ENCODE measurements at regions not wholly inside any gene's neighbourhood (a gene's known extent, or its start where the extent isn't known, plus 50 kb on each side); places are given as distances from the start of the nearest gene placed in this dataset.

DNA sequence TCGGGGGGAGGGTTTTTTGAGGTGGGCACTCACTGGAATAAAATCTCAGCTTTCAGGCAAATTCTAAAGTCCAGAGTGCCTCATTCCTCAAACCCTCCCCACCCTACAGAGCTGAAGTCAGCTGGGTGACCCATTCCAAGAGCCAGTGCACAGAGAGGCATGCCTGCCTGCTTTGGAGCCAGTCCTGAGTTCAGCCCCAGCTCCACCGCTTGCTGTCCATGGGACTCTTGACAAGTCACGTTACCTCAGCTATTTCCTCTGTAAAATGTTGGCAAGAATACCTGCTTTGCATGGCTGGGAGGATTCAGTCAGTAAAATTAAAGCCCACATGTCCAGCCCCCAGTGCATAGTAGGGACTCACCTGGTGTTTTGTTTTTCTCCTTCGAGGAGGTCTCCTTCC lies 125.9 kb upstream of the PJA1 start:
- peak; percentile 26 for DNase-seq
- H3K9me3 ChIP-seq: no peaks in the 10 kb centered on the region
- H3K27me3 ChIP-seq: no peaks in the 10 kb centered on the region

DNA sequence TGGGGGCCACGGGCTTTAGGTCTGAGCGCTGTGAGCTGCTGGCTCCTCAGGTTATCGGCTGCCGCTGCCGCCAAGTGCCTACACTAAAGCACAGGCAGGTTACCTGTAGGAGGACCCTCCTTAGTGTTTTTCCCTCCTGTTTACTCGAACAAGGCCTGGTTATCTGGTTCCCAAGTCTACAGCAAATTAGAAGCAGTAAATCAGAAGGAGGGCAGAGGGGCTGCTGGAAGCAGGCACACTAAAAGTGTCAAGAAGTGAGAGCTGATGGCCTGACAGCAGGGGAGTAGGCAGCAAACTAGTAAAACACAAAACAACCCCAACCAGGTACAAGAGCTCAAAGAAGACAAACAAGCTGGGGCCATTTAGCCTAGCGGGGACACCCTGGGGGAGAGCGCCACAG lies 125.0 kb upstream of the PJA1 start:
- Histone ChIP-seq H3K9me3 (no peaks in the 10 kb centered on the region), H3K4me3 (no peak overlapping the region), H3K36me3 (no peaks in the 10 kb centered on the region), H3K27me3 (no peaks in the 10 kb centered on the region)
- DNase-seq: no peak

More for the DNA sequence above, 125.9 kb upstream of the PJA1 start:
- no peaks in the 10 kb centered on the region for H3K36me3 ChIP-seq
- no peak overlapping the region for H3K4me3 ChIP-seq

DNA sequence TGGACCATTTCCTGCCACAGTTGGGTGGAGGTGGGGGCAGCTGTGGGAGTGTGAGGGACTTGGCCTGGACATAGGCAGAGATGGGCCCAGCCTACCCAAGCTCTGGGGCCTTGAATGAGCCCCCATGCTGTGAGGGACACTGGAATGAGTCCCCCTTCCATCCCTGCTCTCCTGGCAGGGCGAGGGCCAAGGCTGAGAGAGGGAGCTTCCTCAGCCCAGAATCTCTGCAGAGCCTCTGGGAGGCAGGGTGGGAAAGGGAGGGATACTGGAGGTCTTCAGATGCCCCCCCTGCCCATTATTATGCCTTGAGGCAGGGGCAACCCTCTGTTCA lies 124.5 kb upstream of the PJA1 start:
- Histone ChIP-seq H3K9me3 (no peaks in the 10 kb centered on the region), H3K4me3 (no peak overlapping the region), H3K36me3 (no peaks in the 10 kb centered on the region), H3K27me3 (no peaks in the 10 kb centered on the region)
- DNase-seq: no peak

DNA sequence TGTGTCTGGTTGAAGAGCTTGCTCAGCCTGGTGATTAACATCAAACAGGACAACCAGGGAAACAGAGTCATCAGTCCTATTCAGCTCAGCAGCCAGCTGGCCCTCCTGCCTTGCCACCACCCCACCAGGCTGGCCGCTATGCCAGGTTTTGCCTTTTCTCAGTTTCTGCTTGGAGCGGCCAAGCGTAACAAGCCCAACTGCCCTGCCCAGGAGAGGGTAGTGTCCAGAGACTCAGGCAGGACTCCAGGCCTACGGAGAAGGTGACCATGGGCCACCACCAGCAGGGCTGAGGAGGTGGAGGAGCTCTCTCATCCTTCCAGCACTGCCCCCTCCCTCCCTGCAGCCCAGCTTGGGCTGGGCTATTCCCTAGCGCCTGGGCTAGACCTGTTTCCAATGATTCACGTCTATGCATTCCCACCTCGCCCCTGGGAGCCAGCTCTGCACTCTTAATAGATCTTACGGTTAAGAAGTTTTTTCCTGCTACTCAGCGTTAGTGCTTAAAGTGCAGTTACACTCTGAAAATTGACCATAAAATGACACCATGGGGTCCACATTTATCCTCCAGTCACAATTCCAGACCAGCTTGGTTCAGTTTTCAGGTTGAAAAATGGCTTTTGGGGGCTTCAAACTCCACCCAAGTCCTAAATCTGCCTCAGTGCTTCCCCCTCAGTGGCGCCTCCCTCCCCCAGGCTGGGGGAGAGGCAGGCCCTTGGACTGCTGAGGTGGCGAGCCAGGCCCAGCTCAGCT lies 124.0 kb upstream of the PJA1 start:
- H3K27me3 ChIP-seq: no peaks in the 10 kb centered on the region
- H3K36me3 ChIP-seq: no peaks in the 10 kb centered on the region
- no peak for DNase-seq
- H3K4me3 ChIP-seq: no peak overlapping the region
- H3K9me3 ChIP-seq: no peaks in the 10 kb centered on the region

DNA sequence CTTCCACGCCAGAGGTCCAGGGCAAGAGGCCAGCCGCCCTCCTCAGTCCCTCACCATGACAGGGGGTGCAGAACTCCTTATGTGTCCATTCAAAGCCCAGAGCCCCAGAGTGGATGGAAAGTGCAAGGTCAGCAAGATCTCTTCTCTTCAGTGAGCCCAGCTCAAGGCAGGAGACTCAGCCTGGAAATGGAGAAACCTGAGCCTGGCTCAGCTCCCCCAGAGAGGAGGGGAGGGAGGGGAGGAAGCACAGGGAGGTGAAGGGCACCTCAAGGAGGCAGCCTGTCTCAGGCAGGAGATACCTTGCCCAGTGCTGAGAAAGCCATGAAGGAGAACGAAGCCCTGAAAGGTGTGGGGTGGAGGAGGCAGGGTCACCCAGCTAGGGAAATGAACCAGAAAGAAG lies 121.8 kb upstream of the PJA1 start:
- no peak for DNase-seq
- Histone ChIP-seq H3K9me3 (no peaks in the 10 kb centered on the region), H3K4me3 (no peak overlapping the region), H3K36me3 (no peaks in the 10 kb centered on the region), H3K27me3 (no peaks in the 10 kb centered on the region)

DNA sequence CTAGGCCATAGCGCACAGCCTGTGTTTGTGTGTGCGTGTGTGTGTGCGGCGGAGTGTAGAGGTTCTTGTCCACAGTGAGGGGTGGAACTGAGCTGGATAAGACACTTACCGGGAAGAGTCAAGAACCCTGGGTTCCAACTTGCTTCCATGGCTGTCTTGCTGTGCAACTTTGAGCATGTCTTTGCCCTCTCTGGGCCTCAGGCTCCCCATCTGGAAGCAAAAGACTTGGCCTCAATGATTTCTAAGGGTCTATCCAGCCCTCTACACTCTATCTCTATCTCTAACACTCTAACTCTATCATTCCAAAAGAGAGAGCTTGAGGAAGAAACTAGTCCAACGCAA lies 121.3 kb upstream of the PJA1 start:
- H3K27me3 ChIP-seq: no peaks in the 10 kb centered on the region

DNA sequence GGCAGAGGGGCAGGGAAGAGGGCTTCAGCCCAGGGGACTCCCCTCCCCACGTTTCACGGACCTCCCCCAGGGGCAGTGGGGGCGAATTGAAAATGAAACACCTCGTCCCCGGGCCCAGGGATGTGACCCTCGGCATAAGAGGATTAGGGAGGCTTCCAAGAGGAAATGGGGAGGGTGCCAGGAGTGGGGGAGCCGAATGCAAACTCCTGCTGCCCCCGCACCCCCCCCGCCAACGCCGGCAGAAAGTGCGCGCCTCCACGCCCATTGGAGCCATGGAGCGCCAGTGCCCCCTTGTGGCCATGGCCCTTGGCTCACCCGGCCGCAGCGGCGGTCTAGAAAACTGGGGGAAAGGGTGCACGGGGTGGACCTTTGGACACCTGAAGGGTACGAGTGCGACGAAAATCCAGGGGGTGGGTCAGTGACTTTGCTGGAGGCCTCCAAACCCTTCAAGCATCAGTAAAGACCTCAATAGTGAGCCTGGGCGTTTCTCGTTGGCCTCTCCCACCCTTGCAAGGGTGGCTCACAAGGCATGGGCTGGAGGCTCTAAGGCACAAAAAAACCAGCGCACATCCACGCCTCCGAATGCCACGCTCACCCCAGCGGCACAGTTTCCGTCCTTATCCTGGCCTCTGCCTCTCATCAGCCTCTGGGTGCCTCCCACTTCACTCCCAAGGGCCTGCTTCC lies 120.8 kb upstream of the PJA1 start:
- H3K36me3 ChIP-seq: no peaks in the 10 kb centered on the region
- no peaks in the 10 kb centered on the region for H3K27me3 ChIP-seq
- peak overlapping the region; percentile 24 for H3K4me3 ChIP-seq
- no peaks in the 10 kb centered on the region for H3K9me3 ChIP-seq
- peak; percentile 28 for DNase-seq

More for the DNA sequence above, 121.3 kb upstream of the PJA1 start:
- no peak overlapping the region for H3K4me3 ChIP-seq
- H3K36me3 ChIP-seq: no peaks in the 10 kb centered on the region
- no peak for DNase-seq
- H3K9me3 ChIP-seq: no peaks in the 10 kb centered on the region

DNA sequence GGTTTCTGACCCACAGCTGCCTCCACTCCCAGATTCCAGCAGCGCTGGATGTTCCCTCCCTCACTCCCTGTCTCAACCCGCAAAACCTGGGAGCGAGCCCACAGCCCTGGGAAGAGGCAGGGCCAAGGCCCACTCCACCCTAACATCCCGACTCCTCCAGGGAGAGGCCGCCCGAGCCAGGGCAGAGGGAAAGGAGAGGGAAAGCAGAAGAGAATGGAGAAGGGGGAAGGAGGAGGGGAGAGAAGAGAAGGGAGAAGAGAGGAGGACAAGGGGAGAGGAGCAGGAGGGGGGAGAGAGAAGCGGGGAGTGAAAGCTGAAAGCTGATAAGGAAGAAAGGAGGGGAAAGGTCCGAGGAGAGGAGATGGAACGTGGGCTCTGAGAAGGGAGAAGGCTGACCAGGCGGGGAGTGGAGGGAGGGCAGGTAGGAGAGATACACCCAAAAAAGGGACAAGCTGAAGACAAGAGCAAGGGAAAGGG lies 120.2 kb upstream of the PJA1 start:
- Histone ChIP-seq H3K4me3 (peak overlapping the region; percentile 24), H3K9me3 (no peaks in the 10 kb centered on the region), H3K36me3 (no peaks in the 10 kb centered on the region), H3K27me3 (no peaks in the 10 kb centered on the region)
- DNase-seq: no peak

DNA sequence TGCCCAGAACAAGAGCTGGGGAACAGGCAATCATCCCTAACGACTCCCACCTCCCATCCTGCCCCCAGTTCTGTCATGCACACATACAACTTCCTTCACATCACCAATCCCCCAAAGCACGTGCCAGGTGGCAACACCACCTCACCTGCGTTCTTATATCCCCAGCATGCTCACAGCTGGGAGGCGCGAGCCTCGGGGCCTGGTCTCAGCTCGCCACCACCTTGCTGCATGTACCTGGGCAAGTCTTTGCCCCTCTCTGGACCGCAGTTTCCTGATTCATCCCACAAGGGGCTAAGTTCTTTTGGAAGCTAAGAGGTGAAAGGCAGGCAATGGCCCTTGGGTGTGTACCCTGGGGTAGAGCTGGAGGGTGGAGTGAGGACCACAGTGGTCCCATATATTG lies 119.2 kb upstream of the PJA1 start:
- Histone ChIP-seq H3K36me3 (no peaks in the 10 kb centered on the region), H3K9me3 (no peaks in the 10 kb centered on the region), H3K27me3 (no peaks in the 10 kb centered on the region), H3K4me3 (no peak overlapping the region)
- DNase-seq: no peak

DNA sequence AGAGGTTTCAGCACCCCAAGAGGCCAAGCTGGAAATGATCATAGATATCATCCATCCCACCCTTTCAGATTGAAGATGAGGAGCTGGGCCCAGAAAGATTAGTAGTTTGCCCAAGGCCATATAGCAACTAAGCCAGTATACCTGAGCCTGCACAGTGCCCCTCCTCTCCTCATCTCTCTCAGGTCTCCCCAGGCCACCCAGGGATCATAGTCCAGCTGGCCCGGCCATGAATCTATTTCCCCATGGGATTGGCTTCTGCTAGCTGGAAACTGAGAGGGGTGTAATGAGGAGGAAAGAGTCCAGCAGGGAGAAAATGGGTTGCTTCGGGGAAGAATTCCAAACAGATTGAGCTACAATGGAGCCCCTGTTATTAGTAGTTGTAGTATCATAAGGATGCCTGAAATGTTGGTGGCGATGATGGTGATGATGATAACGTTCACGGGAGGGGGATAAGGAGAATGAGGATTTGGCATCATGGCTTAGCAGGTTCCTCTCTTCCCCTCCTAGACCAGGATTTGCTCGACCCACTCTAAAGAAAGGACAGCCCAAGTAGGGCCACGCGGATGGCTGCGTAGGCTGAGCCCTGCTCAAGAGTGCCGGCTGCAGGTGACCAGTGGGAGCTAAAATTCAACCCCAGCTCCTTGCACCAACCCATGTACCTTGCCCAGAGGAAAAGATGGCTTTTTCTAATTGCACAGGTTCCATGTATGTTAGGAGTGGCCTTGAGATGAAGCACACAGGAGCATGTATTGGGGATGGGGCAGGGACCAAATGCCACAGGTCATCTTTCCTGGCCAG lies 117.8 kb upstream of the PJA1 start:
- Histone ChIP-seq H3K4me3 (no peak overlapping the region), H3K9me3 (no peaks in the 10 kb centered on the region), H3K27me3 (no peaks in the 10 kb centered on the region), H3K36me3 (no peaks in the 10 kb centered on the region)
- DNase-seq: no peak

DNA sequence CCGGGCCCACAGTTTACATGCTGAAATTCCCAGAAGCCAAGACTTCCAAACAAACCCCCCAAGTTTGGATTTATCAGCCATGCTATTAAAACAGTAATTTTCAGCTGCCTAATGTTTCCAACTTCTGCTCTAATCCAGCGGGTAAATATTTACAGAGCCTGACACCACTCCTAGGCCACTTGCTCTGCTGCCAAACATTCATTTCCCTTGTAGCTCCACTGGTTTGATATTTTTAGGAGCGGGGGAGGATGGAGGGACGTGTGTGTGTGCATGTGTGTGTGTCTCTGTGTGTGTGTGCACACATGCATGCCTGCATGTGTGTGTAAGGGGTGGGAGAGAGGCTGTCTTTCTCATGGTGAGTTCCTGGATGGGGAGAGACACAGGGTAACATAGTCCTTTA lies 115.7 kb upstream of the PJA1 start:
- Histone ChIP-seq H3K9me3 (no peaks in the 10 kb centered on the region), H3K36me3 (no peaks in the 10 kb centered on the region), H3K27me3 (no peaks in the 10 kb centered on the region), H3K4me3 (no peak overlapping the region)
- DNase-seq: peak; percentile 14

DNA sequence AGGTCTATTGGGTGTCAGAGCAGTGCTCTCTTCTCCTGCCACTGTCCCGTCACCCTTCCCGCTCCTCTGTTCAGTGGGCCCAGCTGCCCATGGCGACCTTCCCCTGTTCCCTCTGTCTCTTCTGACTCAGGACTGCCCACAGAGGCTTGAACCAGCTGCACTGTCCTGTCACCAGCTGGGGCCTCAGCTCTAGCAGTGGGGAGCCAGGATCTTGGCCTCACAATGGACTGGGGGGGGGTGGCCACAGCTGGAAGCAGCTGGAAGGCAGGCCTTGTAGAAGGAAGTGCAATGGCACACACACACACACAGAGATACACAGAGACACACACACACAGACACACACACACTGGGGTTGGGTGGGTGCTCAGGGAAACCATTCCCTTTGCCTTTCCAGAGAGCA lies 114.0 kb upstream of the PJA1 start:
- no peak for DNase-seq
- H3K36me3 ChIP-seq: no peaks in the 10 kb centered on the region
- H3K9me3 ChIP-seq: no peaks in the 10 kb centered on the region
- H3K27me3 ChIP-seq: no peaks in the 10 kb centered on the region
- no peak overlapping the region for H3K4me3 ChIP-seq

DNA sequence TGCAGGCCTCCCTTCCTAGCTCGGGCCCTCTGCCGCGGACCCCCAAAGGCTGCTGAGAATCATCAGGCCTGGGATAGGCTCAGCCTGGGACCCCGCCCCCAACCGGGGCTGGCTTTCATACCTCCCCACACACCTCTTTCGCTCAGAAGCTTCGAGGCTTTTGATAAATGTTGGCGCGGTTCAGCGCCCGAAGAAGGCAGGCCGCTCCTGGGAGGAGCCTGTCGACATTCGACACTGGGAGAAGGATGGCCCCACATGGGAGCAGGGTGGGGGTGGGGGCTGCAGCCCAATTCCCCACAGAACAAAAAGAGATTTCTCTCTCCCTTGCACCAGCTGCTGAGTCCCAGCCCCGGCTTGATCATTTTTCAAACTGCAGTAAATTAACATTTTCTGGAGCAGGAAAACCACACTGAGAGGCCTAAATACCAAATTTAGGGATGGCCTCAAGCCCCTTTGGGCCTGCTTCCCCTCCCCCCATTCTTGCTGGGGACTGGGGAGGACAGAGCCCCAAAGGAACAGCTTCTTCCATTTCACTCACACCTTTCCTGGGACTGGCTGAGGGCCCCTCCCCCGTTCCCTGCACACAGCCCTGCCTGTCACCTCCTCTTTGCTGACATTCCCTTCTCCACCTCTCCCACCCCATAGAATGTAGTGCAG lies 112.9 kb upstream of the PJA1 start:
- H3K27me3 ChIP-seq: no peaks in the 10 kb centered on the region
- no peaks in the 10 kb centered on the region for H3K36me3 ChIP-seq
- H3K4me3 ChIP-seq: no peak overlapping the region
- no peaks in the 10 kb centered on the region for H3K9me3 ChIP-seq
- no peak for DNase-seq

DNA sequence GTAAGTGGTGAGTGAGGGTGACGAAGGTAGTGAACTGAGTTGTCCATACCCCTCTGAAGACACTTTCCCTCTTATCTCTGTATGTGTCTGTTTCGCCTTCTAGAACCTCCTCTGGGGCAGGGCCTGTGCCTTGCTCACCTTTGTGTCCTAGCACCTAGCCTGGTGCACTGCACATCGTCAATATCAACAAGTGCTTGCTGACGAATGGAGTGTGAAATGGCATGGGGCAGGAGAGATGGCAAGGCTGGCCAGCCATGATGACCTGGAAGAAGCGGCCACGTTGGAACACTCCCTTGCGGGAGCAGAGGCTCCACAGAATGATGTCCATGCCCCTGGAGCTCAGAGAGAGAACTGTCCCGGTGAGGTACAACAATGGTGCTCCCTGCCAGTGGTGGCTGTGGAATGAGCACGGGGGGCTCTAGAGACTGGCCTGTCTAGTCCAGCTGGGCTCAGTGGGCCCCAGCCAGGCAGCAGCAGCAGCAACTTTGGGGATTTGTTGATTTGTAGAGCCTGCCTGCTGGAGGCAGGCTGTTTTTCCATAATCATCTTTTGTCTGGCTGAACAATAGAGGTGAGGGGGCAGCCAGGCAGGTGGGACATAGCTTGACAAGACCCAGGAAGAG lies 112.2 kb upstream of the PJA1 start:
- Histone ChIP-seq H3K4me3 (no peak overlapping the region), H3K36me3 (no peaks in the 10 kb centered on the region), H3K27me3 (no peaks in the 10 kb centered on the region), H3K9me3 (no peaks in the 10 kb centered on the region)
- DNase-seq: no peak

DNA sequence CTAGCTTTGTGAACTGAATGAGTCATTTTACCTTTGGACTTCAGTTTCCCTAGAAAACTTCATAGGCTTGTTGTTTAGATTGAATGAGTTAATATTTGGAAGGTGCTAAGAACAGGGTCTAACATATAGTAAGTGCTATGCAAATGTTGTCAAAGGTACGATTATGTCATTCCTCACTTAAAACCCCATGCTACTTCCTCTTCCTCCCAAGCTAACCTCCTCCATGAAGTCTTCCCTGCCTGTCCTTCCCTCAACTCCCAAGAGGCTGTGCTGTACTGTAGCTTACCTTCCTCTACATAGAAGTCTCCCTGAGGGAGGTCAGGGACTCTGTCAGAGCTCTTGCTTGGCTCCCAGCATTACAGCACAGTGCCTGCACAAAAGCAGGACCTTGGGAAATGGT lies 103.4 kb upstream of the PJA1 start:
- DNase-seq: no peak
- Histone ChIP-seq H3K27me3 (no peaks in the 10 kb centered on the region), H3K9me3 (no peaks in the 10 kb centered on the region), H3K36me3 (no peaks in the 10 kb centered on the region), H3K4me3 (no peak overlapping the region)

DNA sequence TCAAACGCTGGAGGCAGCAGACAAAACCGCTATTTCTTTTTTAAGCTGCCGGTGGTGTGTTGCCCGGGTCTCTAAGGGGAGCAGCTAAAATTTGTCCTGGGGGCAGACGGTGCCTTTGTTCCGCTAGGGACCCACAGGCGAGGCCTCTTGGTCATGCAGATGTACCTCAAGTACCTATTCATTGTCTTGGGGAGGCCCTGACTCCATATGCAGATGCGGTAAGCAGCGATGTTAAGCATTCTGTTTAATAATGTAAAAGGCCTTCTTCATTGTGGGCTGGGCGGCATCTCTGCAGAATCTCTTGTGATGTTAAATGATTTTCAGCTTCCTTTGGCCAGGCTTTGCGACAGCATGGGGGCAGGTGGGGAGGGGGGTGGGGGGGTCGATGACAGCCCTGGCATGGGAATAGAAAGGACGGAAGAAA lies 98.9 kb upstream of the PJA1 start:
- Histone ChIP-seq H3K4me3 (no peak overlapping the region), H3K36me3 (no peaks in the 10 kb centered on the region), H3K27me3 (no peaks in the 10 kb centered on the region), H3K9me3 (no peaks in the 10 kb centered on the region)
- no peak for DNase-seq

All from MG63 (cell line).